ENCODE measurements at regions not wholly inside any gene's neighbourhood (a gene's known extent, or its start where the extent isn't known, plus 50 kb on each side); places are given as distances from the start of the nearest gene placed in this dataset.

GRCh38 chr13:76773448-76774094 is 112.6 kb downstream of the KCTD12 start:
- H3K4me1 Mint-ChIP-seq: no peaks in the 10 kb centered on the region
- no peaks in the 10 kb centered on the region for H3K36me3 Mint-ChIP-seq
- ATAC-seq: no peak
- H3K9me3 Mint-ChIP-seq: no peaks in the 10 kb centered on the region
- H3K27ac Mint-ChIP-seq: no peak overlapping the region
- H3K27me3 Mint-ChIP-seq: no peaks in the 10 kb centered on the region
- H3K4me3 Mint-ChIP-seq: no peak overlapping the region

DNA sequence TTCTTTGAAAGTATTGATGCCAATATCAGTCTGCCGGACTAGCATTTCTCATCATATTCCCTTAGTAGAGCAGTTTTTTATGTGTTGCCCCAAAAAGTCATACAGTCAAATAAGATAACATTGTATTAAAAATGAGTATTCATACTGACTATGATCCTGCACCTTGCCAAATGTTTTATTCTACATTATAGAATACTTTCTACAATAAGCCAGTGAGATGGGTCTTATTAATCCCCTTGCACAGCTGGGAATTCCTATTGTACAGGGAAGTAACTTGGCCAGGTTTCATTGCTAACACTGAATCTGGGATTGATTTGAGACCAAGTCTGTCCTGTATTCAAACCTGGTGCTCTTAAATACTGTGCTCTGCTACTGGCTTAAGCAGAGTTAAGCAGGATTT is 114.0 kb downstream of the KCTD12 start:
- no peak for ATAC-seq
- Mint-ChIP-seq H3K36me3 (no peaks in the 10 kb centered on the region), H3K4me3 (no peak overlapping the region), H3K9me3 (no peaks in the 10 kb centered on the region), H3K27ac (no peak overlapping the region), H3K4me1 (no peaks in the 10 kb centered on the region), H3K27me3 (no peaks in the 10 kb centered on the region)

GRCh38 chr13:76769271-76769791 is 116.9 kb downstream of the KCTD12 start:
- H3K27ac Mint-ChIP-seq: no peak overlapping the region
- no peaks in the 10 kb centered on the region for H3K4me1 Mint-ChIP-seq
- H3K4me3 Mint-ChIP-seq: no peak overlapping the region
- H3K9me3 Mint-ChIP-seq: no peaks in the 10 kb centered on the region
- no peaks in the 10 kb centered on the region for H3K36me3 Mint-ChIP-seq
- no peak for ATAC-seq
- H3K27me3 Mint-ChIP-seq: no peaks in the 10 kb centered on the region

DNA sequence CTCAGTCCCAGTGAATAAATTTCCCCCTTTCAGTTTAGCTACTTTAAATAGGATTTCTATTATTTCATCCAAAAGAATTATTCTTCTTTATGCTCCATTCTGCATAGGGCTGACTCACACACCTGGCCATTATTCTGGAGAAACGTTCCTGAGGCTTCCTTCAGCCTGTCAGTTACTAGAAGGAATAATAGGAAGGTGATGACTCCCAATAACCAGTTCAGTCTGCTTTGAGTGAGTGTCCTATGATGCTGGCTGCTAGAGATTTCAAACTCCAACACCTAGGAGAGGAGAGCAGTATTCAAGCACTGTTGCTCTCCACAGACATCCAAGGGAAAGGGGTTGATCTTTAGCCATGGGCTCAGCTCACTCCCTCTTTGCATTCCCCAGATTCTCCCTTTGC is 117.8 kb downstream of the KCTD12 start:
- Mint-ChIP-seq H3K27me3 (no peaks in the 10 kb centered on the region), H3K4me1 (no peaks in the 10 kb centered on the region), H3K9me3 (no peaks in the 10 kb centered on the region), H3K4me3 (no peak overlapping the region), H3K36me3 (no peaks in the 10 kb centered on the region), H3K27ac (no peak overlapping the region)
- ATAC-seq: no peak

GRCh38 chr13:76764916-76765315 is 121.3 kb downstream of the KCTD12 start:
- H3K36me3 Mint-ChIP-seq: no peaks in the 10 kb centered on the region
- no peaks in the 10 kb centered on the region for H3K4me1 Mint-ChIP-seq
- H3K27ac Mint-ChIP-seq: no peak overlapping the region
- H3K9me3 Mint-ChIP-seq: no peaks in the 10 kb centered on the region
- ATAC-seq: peak; percentile 5
- no peak overlapping the region for H3K4me3 Mint-ChIP-seq
- no peaks in the 10 kb centered on the region for H3K27me3 Mint-ChIP-seq

DNA sequence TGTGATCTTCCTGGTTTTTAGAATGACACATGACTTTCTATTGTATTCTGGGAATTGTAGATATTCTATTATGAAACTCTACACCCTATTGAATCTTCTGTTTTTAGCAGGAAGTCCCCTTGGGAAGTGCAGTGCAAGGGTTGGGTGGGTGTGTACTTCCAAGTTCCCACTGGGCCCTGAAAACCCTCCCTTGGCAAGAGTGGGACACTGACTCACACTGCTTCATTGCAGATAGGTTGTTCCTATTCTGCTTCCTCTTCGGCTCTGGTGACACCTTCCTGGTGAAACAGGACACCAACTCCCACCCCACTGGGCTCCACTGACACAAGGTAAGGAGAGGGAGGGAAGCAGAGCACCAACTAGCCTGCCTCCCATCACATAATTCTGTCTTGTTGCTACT is 121.8 kb downstream of the KCTD12 start:
- no peaks in the 10 kb centered on the region for H3K4me1 Mint-ChIP-seq
- no peak overlapping the region for H3K4me3 Mint-ChIP-seq
- H3K9me3 Mint-ChIP-seq: no peaks in the 10 kb centered on the region

GRCh38 chr13:76762721-76763120 is 123.5 kb downstream of the KCTD12 start:
- Mint-ChIP-seq H3K27ac (no peak overlapping the region), H3K9me3 (no peaks in the 10 kb centered on the region), H3K27me3 (no peaks in the 10 kb centered on the region), H3K36me3 (no peaks in the 10 kb centered on the region), H3K4me1 (no peaks in the 10 kb centered on the region), H3K4me3 (no peak overlapping the region)
- no peak for ATAC-seq

More for the DNA sequence above, 121.8 kb downstream of the KCTD12 start:
- ATAC-seq: peak; percentile 29
- Mint-ChIP-seq H3K36me3 (no peaks in the 10 kb centered on the region), H3K27ac (no peak overlapping the region), H3K27me3 (no peaks in the 10 kb centered on the region)

- no peaks in the 10 kb centered on the region for H3K27me3 Mint-ChIP-seq
Observed at GRCh38 chr13:76759877-76760276, 126.3 kb downstream of the KCTD12 start.

DNA sequence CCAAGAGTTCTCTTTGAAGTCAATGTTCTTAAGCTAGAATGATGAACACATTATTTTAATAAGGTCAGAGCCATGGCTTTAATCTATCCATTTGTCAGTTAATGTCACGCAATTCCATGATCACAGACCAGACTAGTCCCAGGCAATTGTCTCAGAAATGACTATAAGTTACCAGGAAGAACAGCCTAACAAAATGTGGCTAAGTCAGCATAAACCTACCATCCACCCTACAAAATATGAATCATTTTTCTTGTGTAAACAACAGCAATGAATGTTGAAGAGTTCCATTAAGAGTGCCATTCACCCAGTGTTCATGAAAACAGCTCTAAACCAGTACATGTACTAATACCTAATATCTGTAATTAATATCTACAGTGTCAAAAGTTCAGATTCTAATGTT is 127.5 kb downstream of the KCTD12 start:
- Mint-ChIP-seq H3K4me3 (no peak overlapping the region), H3K4me1 (no peaks in the 10 kb centered on the region), H3K27me3 (no peaks in the 10 kb centered on the region), H3K9me3 (no peaks in the 10 kb centered on the region), H3K36me3 (no peaks in the 10 kb centered on the region), H3K27ac (no peak overlapping the region)
- no peak for ATAC-seq

More at GRCh38 chr13:76759877-76760276, 126.3 kb downstream of the KCTD12 start:
- Mint-ChIP-seq H3K4me3 (no peak overlapping the region), H3K36me3 (no peaks in the 10 kb centered on the region), H3K9me3 (no peaks in the 10 kb centered on the region), H3K27ac (no peak overlapping the region), H3K4me1 (no peaks in the 10 kb centered on the region)
- no peak for ATAC-seq

- H3K9me3 Mint-ChIP-seq: no peaks in the 10 kb centered on the region
- ATAC-seq: no peak
- no peak overlapping the region for H3K4me3 Mint-ChIP-seq
- H3K4me1 Mint-ChIP-seq: no peaks in the 10 kb centered on the region
- no peaks in the 10 kb centered on the region for H3K36me3 Mint-ChIP-seq
- no peak overlapping the region for H3K27ac Mint-ChIP-seq
- H3K27me3 Mint-ChIP-seq: no peaks in the 10 kb centered on the region
Observed at GRCh38 chr13:76758257-76758656, 127.9 kb downstream of the KCTD12 start.

GRCh38 chr13:76756451-76756850 is 129.8 kb downstream of the KCTD12 start:
- no peak for ATAC-seq
- H3K36me3 Mint-ChIP-seq: no peaks in the 10 kb centered on the region
- H3K27me3 Mint-ChIP-seq: no peaks in the 10 kb centered on the region
- H3K27ac Mint-ChIP-seq: no peak overlapping the region
- H3K4me1 Mint-ChIP-seq: no peaks in the 10 kb centered on the region
- no peaks in the 10 kb centered on the region for H3K9me3 Mint-ChIP-seq
- H3K4me3 Mint-ChIP-seq: no peak overlapping the region

- ATAC-seq: no peak
- no peaks in the 10 kb centered on the region for H3K4me1 Mint-ChIP-seq
- no peaks in the 10 kb centered on the region for H3K27me3 Mint-ChIP-seq
- H3K27ac Mint-ChIP-seq: no peak overlapping the region
- H3K36me3 Mint-ChIP-seq: no peaks in the 10 kb centered on the region
- no peak overlapping the region for H3K4me3 Mint-ChIP-seq
- H3K9me3 Mint-ChIP-seq: no peaks in the 10 kb centered on the region
Observed at GRCh38 chr13:76754414-76754813, 131.8 kb downstream of the KCTD12 start.

DNA sequence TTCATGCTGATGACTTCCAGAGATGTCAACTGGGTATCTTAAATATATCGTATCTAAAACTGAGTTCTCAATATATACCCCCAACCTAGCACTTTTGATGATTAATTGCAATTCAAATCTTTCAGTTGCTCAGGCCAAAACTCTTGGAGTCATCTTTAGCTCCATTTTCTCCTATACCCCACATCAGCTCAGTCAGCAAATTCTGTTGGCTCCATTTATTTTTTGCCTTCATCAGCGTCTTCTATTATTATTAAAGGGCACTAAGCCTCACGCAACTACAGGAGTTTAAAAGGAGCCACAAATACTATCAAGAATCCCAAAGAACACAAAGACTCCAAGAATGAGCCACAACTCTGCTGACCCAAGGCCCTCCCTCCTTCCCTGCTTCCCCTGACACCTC is 134.9 kb downstream of the KCTD12 start:
- Mint-ChIP-seq H3K27me3 (no peaks in the 10 kb centered on the region), H3K27ac (no peak overlapping the region), H3K4me1 (no peaks in the 10 kb centered on the region)

DNA sequence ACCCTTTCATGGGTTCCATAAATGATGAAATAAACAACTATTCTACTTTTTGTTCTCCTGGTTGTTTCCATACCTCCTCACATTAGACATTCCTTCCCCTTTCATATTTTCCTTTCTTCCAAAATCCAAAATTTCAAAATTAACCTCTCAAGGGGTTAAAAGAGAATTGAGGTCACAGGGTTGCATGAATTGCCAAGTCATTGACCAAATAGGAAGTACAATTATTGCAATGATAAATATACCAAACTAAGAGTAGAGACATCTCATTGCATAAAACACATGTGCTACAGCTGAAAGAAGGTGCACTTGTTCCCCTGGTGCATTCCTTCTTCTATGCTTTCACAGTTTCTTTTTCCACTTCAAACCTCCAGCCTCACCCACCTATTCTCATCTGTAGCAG is 136.1 kb downstream of the KCTD12 start:
- Mint-ChIP-seq H3K36me3 (no peaks in the 10 kb centered on the region), H3K27ac (no peak overlapping the region), H3K4me1 (peaks cover 10% of the 10 kb centered on the region), H3K27me3 (no peaks in the 10 kb centered on the region), H3K9me3 (no peaks in the 10 kb centered on the region), H3K4me3 (no peak overlapping the region)
- no peak for ATAC-seq

More for the DNA sequence above, 134.9 kb downstream of the KCTD12 start:
- no peak for ATAC-seq
- no peaks in the 10 kb centered on the region for H3K36me3 Mint-ChIP-seq
- no peak overlapping the region for H3K4me3 Mint-ChIP-seq
- no peaks in the 10 kb centered on the region for H3K9me3 Mint-ChIP-seq

DNA sequence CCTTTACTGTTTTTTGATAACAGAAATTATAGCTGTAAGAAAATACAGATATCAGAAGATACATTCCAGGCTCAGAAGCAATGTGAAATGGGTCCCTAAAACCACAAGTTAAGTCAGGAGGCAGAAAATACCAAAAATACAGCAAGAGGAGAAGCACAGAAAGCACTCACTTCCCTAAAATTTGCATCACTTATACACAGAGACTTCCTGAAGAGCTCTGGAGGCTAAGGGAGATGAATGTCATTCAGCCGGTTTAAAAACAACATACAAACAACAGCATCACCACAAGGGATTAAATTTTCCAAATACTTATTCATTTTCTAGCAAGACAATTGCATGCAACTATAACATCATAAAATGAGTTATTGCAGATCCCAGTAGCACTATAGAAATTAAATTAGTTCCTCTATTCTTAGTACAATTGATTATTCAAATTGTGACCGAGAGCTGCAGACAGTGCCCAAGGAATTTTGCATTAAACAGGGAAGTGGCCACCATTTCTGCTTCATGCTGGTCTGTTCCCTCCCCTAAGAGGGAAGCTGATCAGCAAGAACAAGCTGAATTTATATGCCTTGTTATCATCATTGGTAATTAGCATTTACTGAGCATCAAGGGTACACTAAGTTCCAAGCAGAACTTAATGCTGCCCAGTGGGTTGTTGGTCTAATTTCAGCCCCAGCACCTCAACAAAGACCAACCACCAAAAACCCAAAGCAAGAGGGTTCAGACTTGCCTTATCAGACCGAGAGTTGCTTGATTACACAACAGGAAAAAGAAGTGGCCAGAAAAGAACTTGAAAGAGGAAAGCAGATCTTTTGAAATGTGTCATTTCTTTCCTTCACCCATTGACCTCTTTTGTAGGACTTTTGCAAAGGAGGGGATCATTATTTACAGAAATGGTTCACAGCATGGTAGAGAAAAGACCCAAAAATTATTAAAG is 140.7 kb downstream of the KCTD12 start:
- ATAC-seq: peak; percentile 62
- Mint-ChIP-seq H3K9me3 (peaks cover 9% of the 10 kb centered on the region), H3K27ac (no peak overlapping the region), H3K27me3 (no peaks in the 10 kb centered on the region), H3K4me1 (peaks cover 20% of the 10 kb centered on the region), H3K36me3 (no peaks in the 10 kb centered on the region), H3K4me3 (no peak overlapping the region)

DNA sequence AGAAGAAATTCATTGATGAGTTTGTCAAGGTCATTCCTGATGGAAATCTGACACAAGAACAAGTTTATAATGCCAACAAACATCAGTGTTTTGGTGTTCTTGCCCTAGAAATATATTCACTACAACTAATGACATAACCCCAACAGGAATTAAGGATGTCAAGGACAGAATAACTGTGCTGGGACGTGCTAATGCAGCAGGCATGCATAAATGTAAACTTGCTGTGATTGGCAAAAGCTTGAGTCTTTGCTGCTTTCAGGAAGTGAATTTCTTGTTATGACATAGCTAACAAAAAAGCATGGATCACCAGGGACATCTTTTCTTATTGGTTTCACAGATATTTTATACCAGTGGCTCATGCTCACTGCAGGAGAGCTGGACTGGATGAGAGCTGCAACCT is 144.6 kb downstream of the KCTD12 start:
- no peaks in the 10 kb centered on the region for H3K27me3 Mint-ChIP-seq
- no peak overlapping the region for H3K4me3 Mint-ChIP-seq
- H3K9me3 Mint-ChIP-seq: peaks cover 9% of the 10 kb centered on the region
- no peak for ATAC-seq
- H3K27ac Mint-ChIP-seq: no peak overlapping the region
- H3K36me3 Mint-ChIP-seq: no peaks in the 10 kb centered on the region
- peaks cover 20% of the 10 kb centered on the region for H3K4me1 Mint-ChIP-seq
